ENCODE measurements at regions not wholly inside any gene's neighbourhood (a gene's known extent, or its start where the extent isn't known, plus 50 kb on each side); places are given as distances from the start of the nearest gene placed in this dataset.
A peak's percentile ranks its signal among the peaks of the same experiment; 100 is the strongest.

GRCh38 chr11:95339086-95339901 is 108.3 kb upstream of the SESN3 start:
- no peaks in the 10 kb centered on the region for H3K79me2 ChIP-seq (ENCODE audit: control insufficient read depth in 1 of 2, insufficient read depth in 2 of 2, low read length in 2 of 2)
- no peak for DNase-seq (ENCODE audit: low read depth in 1 of 2, low spot score in 2 of 2)
- H3K9me3 ChIP-seq (ENCODE audit: insufficient read depth in 2 of 2, low read depth in 1 of 2, low read length in 1 of 2): no peaks in the 10 kb centered on the region
- H3K18ac ChIP-seq (ENCODE audit: extremely low read depth, low read length): no peak overlapping the region; the same call in 1 of the 2 replicates
- H3K4me2 ChIP-seq (ENCODE audit: insufficient read depth in 1 of 2, low read depth in 2 of 2, low read length in 2 of 2): peak overlapping the region; percentile 29 to 51; a peak in 3 of 4 replicates
- H3K23ac ChIP-seq (ENCODE audit: insufficient read length): no peak overlapping the region
- H3K27ac ChIP-seq (ENCODE audit: low read depth, low read length): 0 out of 2 replicates have a peak overlapping the region, but pooled peaks have one; percentile 2
- no peak overlapping the region for H2AK5ac ChIP-seq (ENCODE audit: low read depth, low read length)
- H2BK5ac ChIP-seq (ENCODE audit: low read depth, low read length): no peak overlapping the region
- no peak overlapping the region for H3K14ac ChIP-seq (ENCODE audit: insufficient read length)
- no peaks in the 10 kb centered on the region for H3K36me3 ChIP-seq (ENCODE audit: control insufficient read depth in 2 of 4, insufficient read depth in 4 of 4, low read length in 3 of 4)
- H2BK15ac ChIP-seq (ENCODE audit: low read length): no peak overlapping the region
- ChIA-PET POLR2A (ENCODE audit: partially characterized antibody) (interaction anchor here (1.0 to 1.3 kb wide), 2 partner anchors 20 to 184 kb away, joined by 3 read pairs; no protein-coding TSS in a partner anchor), CTCF (ENCODE audit: partially characterized antibody) (interaction anchor here (0.5 to 1.3 kb wide), 4 partner anchors 12 to 181 kb away, joined by 3 to 6 read pairs (median 3); no protein-coding TSS in a partner anchor)
- no peak overlapping the region for H3K56ac ChIP-seq (replicated peaks; ENCODE audit: insufficient read length, low read depth, low read length)
- no peak overlapping the region for H3K4ac ChIP-seq (replicated peaks; ENCODE audit: insufficient read length, low read depth, low read length)
- FAIRE-seq: no peak
- TF ChIP-seq TAF1 (IDR thresholded peaks at IDR 0.05; ENCODE audit: low read depth, low read length) (0 out of 2 replicates have a peak, but pooled peaks have one; percentile 0), CEBPB (IDR thresholded peaks at IDR 0.05; ENCODE audit: low read depth, low read length) (no peak)
- peaks cover 5 to 35% (median 30%) of the 10 kb centered on the region in 4 experiments for H3K4me1 ChIP-seq (replicated peaks in 1 of 4; ENCODE audit: control insufficient read depth in 3 of 4, insufficient read depth in 4 of 4, low read length in 3 of 4)
- peak overlapping the region; percentile 2; the same call in 1 of the 2 replicates for H2BK12ac ChIP-seq (ENCODE audit: low read depth, low read length)
- no peaks in the 10 kb centered on the region for H3K23me2 ChIP-seq (ENCODE audit: low read depth, low read length)
- no peak overlapping the region for H4K5ac ChIP-seq (ENCODE audit: insufficient read length, low read depth, low read length)
- H3K79me1 ChIP-seq (ENCODE audit: low read depth, low read length): no peaks in the 10 kb centered on the region
- no peak overlapping the region for H2BK20ac ChIP-seq (ENCODE audit: low read length)
- WGBS, 2 experiments (ENCODE audit: extremely low coverage in 1 of 2, insufficient coverage in 1 of 2, insufficient read length in 1 of 2, insufficient replicate concordance in 2 of 2, low coverage in 1 of 2, low lambda C conversion rate in 2 of 2, missing lambda C conversion rate in 1 of 2): 70% methylated on average over 4 of the region's 4 CpGs; no CpG with 5 or more reads in 1 of the 2 experiments
- H2AFZ ChIP-seq (ENCODE audit: low read length): no peak overlapping the region
- no peak overlapping the region for H4K8ac ChIP-seq (ENCODE audit: extremely low read depth, insufficient read depth, low read length)
- H3K9ac ChIP-seq (replicated peaks in 1 of 4; ENCODE audit: extremely low read depth in 1 of 4, low read depth in 3 of 4, low read length in 3 of 4): no peak overlapping the region
- H4K20me1 ChIP-seq (replicated peaks in 1 of 2; ENCODE audit: control insufficient read depth in 1 of 2, insufficient read depth in 2 of 2, low read length in 2 of 2): no peaks in the 10 kb centered on the region
- H3K27me3 ChIP-seq (replicated peaks in 1 of 4; ENCODE audit: control insufficient read depth in 3 of 4, extremely low read depth in 1 of 4, insufficient read depth in 3 of 4, low read length in 3 of 4): no peaks in the 10 kb centered on the region
- H2BK120ac ChIP-seq (replicated peaks; ENCODE audit: low read depth, low read length): no peak overlapping the region
- peak overlapping the region in 1 of 4 experiments; percentile 19; a peak in 1 of 8 replicates for H3K4me3 ChIP-seq (ENCODE audit: extremely low read depth in 1 of 4, insufficient read depth in 2 of 4, low read depth in 3 of 4, low read length in 4 of 4)
- peak overlapping the region; percentile 3 for H4K91ac ChIP-seq (replicated peaks; ENCODE audit: insufficient read length, low read length)
